HCT116 (cell line): ENCODE measurements at regions not wholly inside any gene's neighbourhood (a gene's known extent, or its start where the extent isn't known, plus 50 kb on each side); places are given as distances from the start of the nearest gene placed in this dataset.

ENCODE experiments used
- CEBPB ChIP-seq: IDR thresholded peaks from 2 replicates; pipeline ENCODE4 v1.6.1; 2012; ENCODE audit warnings: low read depth
- CTCF ChIP-seq, 3 experiments: fragments of 200-600 bp in 1 of 3; sonication (generic) in 1 of 3; IDR thresholded peaks in 2 of 3; conservative IDR thresholded peaks in 1 of 3; 2 replicates each; pipeline ENCODE4 v1.5.1; 2012 to 2017; ENCODE audit warnings: low read depth in 2 of 3, low read length in 2 of 3, antibody characterized with exemption in 1 of 3, borderline replicate concordance in 1 of 3, control low read depth in 1 of 3, mild to moderate bottlenecking in 1 of 3, mixed read lengths in 1 of 3, mixed run types in 1 of 3, moderate library complexity in 1 of 3; ENCODE audit not compliant: insufficient read depth in 1 of 3
- EGR1 ChIP-seq: IDR thresholded peaks from 2 replicates; pipeline ENCODE4 v1.6.1; 2012; ENCODE audit warnings: low read depth
- EZH2 ChIP-seq: fragments of 200-600 bp; sonication (generic); IDR thresholded peaks from 2 replicates; pipeline ENCODE4 v1.6.1; 2017; ENCODE audit warnings: antibody characterized with exemption, mixed run types
- JUND ChIP-seq: IDR thresholded peaks from 2 replicates; pipeline ENCODE4 v1.6.1; 2012
- MAX ChIP-seq: IDR thresholded peaks from 2 replicates; pipeline ENCODE4 v1.6.1; 2012
- POLR2A ChIP-seq: IDR thresholded peaks from 2 replicates; pipeline ENCODE4 v1.7.0; 2011; ENCODE audit warnings: borderline replicate concordance; ENCODE audit not compliant: insufficient read depth, insufficient read length; ENCODE audit errors: extremely low read depth
- POLR2AphosphoS5 ChIP-seq: IDR thresholded peaks from 2 replicates; pipeline ENCODE4 v1.6.1; 2011; ENCODE audit warnings: mild to moderate bottlenecking, low read depth, low read length, moderate library complexity
- RAD21 ChIP-seq: IDR thresholded peaks from 2 replicates; pipeline ENCODE4 v1.6.1; 2012; ENCODE audit warnings: low read depth, mild to moderate bottlenecking
- SIN3A ChIP-seq: IDR thresholded peaks from 2 replicates; pipeline ENCODE4 v1.6.1; 2012; ENCODE audit warnings: low read depth
- SP1 ChIP-seq: IDR thresholded peaks from 2 replicates; pipeline ENCODE4 v1.6.1; 2012; ENCODE audit warnings: low read depth
- ZNF274 ChIP-seq: fragments of 200-500 bp; sonication (Bioruptor generic); IDR thresholded peaks from 2 replicates; pipeline ENCODE4 v1.6.1; 2014; ENCODE audit warnings: mild to moderate bottlenecking, low read depth, low read length, inconsistent platforms

- no peak for TF ChIP-seq RAD21
- TF ChIP-seq CTCF (IDR thresholded peaks at IDR 0.05 in 2 of 3, conservative IDR thresholded peaks at IDR 0.05 in 1 of 3; ENCODE audit: borderline replicate concordance in 1 of 3, insufficient read depth in 1 of 3, low read depth in 2 of 3, low read length in 2 of 3): no peak
- TF ChIP-seq POLR2A: no peak
- TF ChIP-seq ZNF274: no peak
- TF ChIP-seq SIN3A: no peak
- no peak for TF ChIP-seq CEBPB
- no peak for TF ChIP-seq SP1
- TF ChIP-seq POLR2AphosphoS5: no peak
- no peak for TF ChIP-seq MAX
- no peak for TF ChIP-seq EZH2
- TF ChIP-seq EGR1: no peak
- no peak for TF ChIP-seq JUND
Measured at GRCh38 chr1:106960412-106960811, 96.1 kb upstream of the PRMT6 start.
